GM13977 (cell line): ENCODE measurements at regions not wholly inside any gene's neighbourhood (a gene's known extent, or its start where the extent isn't known, plus 50 kb on each side); places are given as distances from the start of the nearest gene placed in this dataset.

Experiments used
- DNase-seq: peaks from one replicate; pipeline ENCODE4 v3.0.0; 2012; ENCODE audit warnings: low spot score
- in situ Hi-C: fragments of 300-500 bp; cut with MboI; formaldehyde crosslinking; loops from one replicate; pipeline ENCODE4 v1.12.0; 2022; ENCODE audit warnings: low sequenced_read_pairs, low pct_unique_long_range_greater_than_20kb, mixed read lengths, inconsistent platforms; ENCODE audit not compliant: unreplicated experiment
- TF ChIP-seq, protein P1 (sequence below): IDR thresholded peaks from 2 replicates; pipeline ENCODE4 v1.5.1; 2012; ENCODE audit warnings: mild to moderate bottlenecking, control low read depth; ENCODE audit not compliant: insufficient read depth; ENCODE audit errors: extremely low read depth, missing control alignments

GRCh38 chr6:44667668-44668390, 280.3 kb downstream of the CDC5L start:
- peak; percentile 35 for DNase-seq
- in situ Hi-C loops, result loop anchor here (25.0 kb wide), 1 partner anchor 1244 kb away; no protein-coding TSS in a partner anchor
- TF ChIP-seq, protein P1, sequence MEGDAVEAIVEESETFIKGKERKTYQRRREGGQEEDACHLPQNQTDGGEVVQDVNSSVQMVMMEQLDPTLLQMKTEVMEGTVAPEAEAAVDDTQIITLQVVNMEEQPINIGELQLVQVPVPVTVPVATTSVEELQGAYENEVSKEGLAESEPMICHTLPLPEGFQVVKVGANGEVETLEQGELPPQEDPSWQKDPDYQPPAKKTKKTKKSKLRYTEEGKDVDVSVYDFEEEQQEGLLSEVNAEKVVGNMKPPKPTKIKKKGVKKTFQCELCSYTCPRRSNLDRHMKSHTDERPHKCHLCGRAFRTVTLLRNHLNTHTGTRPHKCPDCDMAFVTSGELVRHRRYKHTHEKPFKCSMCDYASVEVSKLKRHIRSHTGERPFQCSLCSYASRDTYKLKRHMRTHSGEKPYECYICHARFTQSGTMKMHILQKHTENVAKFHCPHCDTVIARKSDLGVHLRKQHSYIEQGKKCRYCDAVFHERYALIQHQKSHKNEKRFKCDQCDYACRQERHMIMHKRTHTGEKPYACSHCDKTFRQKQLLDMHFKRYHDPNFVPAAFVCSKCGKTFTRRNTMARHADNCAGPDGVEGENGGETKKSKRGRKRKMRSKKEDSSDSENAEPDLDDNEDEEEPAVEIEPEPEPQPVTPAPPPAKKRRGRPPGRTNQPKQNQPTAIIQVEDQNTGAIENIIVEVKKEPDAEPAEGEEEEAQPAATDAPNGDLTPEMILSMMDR, result peak; percentile 70

- TF ChIP-seq, protein P1, result no peak
- DNase-seq, result no peak
- in situ Hi-C loops, result loop anchor here (25.0 kb wide), 1 partner anchor 1244 kb away; no protein-coding TSS in a partner anchor
These were observed 281.0 kb downstream of the CDC5L start for GRCh38 chr6:44668391-44668930.

DNA sequence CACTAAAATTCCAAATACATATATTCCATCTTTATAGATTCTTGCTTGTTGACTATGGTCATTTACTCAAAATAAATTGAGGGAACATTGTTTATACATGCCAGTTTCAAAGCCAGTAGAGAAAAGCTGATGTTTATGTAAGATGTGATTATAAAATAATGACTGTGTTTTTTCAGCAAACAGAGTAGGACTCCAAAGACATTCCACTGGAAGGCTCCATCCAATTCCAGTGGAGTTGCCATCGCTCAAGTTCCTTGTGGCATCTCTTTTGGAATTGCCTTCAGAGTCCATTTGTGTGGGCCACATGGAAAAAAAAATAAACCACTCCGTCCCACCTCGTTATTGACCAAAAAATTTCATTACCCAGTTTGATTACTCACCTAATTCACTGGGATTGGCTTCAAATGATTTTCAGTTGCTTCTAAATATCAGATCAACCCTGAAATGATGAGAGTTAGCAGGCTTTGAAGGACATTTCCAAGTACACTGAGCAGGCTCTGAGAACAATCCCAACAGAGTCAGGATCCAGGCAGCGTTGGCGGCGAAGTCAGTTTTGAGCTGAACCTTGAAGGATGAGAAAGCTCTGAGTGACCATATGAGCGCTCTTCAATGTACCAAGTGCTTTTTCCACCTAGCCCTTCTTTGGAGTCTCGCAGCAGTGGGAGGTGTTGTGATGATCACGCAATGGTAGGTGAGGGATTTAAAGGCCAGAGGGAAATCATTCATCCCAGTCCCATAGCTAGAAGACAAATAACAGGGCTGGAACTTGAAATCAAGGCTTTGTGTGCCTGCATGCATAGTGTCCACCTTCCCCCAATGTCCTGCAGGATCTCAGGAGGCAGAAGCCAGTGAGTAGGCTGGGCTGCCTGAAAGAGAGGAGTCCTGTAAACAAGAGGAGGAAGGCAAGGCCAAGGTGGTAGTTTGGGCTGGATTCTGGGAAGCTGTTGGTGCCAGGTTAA, 281.7 kb downstream of the CDC5L start:
- TF ChIP-seq, protein P1, result no peak
- no peak for DNase-seq
- in situ Hi-C loops, result loop anchor here (25.0 kb wide), 1 partner anchor 1243 kb away; no protein-coding TSS in a partner anchor

DNA sequence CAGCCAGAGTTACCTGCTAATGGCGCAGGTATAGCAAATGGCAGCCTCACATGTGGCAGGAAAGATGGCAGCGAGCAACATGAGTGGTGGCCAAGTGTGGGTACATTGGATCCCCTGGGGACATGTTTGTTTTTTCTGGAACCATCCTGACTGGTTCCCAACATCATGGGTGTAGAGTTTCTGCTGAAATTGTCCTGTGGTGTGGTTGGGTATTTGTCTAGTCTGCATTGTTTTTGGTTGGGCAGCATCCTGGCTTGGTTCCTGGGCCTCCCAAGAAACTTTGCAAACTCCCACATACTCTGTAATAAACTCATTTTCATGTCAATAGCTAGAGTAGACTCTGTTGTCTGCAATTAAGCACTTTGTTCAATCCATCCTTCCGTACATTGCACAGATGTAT, 282.6 kb downstream of the CDC5L start:
- TF ChIP-seq, protein P1, result no peak
- in situ Hi-C loops, result loop anchor here (25.0 kb wide), 1 partner anchor 1242 kb away; no protein-coding TSS in a partner anchor
- no peak for DNase-seq

GRCh38 chr6:44671333-44671732, 283.8 kb downstream of the CDC5L start:
- TF ChIP-seq, protein P1, result no peak
- DNase-seq, result no peak
- in situ Hi-C loops, result loop anchor here (25.0 kb wide), 1 partner anchor 1241 kb away; no protein-coding TSS in a partner anchor

DNA sequence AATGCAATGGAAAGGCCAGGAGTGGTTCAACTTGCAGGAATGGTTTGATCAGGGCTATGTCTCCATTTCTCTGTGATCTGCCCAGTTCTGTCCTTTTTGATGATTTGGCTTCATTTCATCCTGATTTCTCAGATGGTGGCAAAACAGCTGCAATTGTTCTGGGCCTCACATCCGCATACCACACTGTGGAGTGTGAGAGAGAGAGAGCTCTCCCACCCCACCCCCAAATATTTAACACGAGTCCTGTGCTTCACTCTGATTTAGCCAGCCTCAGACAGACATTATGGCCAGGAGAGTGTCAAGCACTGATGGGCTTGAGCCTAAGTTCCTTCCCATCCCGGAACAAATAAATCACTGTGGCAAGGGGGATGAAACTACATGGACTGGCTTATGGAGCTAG, 284.6 kb downstream of the CDC5L start:
- TF ChIP-seq, protein P1, result no peak
- in situ Hi-C loops, result loop anchor here (25.0 kb wide), 1 partner anchor 1240 kb away; no protein-coding TSS in a partner anchor
- no peak for DNase-seq
